ENCODE measurements at regions not wholly inside any gene's neighbourhood (a gene's known extent, or its start where the extent isn't known, plus 50 kb on each side); places are given as distances from the start of the nearest gene placed in this dataset.
"Not testable (repeated sequence)": the region's sequence is repeated elsewhere in the genome, so short reads cannot be mapped to it uniquely, and the experiment has no call there.

DNA sequence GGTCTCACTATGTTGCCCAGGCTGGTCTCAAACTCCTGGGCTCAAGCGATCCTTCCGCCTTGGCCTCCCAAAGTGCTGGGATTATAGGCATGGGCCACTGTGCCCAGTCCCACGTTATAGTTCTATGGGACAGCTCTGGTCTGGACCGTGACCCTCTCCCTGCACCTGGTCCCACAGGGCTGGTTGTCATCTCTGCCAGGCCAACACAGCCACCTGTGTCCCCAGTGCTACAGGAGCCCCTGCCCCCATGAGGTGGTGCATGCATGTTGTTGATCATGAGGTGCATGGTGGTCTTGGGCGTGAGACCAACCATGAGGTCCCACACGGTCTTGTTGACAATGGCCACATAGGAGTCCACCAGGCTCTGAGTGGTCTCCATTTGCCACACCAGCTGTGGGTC is 51.0 kb upstream of the UBE2Q2 start:
- DNase-seq = not testable (repeated sequence)

DNA sequence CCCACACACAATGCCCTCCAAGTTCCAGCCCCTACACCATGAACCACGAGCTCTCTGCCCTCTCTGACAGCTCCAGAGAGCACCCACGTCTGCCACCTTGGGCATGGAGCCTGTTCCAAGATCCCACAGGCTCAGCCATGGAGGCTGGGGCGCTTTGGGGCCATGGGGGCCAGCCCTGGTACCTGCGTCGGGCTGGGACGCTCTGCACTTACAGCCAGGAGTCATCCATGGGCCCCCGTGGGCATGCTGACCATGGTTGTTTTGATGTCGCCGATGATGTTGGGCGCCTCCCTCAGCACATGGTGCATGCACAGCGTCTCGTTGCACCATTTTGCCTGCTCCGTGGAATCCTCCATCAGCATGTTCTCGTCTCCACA is 51.9 kb upstream of the UBE2Q2 start:
- no peak for DNase-seq

DNA sequence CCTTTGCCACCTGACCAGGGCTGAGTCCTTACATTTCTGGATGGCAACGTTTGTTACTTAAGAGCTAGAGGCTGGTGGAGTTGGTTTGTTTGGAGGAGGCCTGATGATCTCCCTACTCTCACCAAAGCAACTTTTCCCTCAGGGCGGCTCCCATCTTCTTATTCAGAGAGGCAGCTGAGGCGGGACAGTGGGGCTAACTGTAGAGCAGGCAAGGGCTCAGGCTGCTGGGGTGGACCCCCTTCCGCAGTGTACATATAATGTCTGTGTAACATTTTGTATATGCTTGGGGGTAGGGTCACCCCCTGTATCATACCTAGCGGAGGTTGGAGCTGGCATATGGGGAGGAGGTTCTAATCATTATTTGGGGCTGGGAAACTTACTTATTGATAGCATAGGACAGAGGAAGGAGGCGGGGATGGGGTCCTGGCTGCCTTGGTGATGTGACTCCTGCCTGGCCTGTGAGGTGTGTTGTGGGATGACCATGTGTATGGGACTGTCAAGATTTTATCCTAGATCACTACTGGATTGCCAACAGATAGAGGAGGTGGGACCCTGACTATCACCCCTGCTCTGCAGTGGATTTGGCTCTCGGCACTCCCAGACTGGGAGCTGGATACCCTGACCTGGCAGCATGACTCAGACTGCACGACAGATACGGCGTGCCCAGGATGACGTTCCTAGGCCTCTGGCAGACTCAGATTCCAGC is 52.5 kb upstream of the UBE2Q2 start:
- DNase-seq = no peak

DNA sequence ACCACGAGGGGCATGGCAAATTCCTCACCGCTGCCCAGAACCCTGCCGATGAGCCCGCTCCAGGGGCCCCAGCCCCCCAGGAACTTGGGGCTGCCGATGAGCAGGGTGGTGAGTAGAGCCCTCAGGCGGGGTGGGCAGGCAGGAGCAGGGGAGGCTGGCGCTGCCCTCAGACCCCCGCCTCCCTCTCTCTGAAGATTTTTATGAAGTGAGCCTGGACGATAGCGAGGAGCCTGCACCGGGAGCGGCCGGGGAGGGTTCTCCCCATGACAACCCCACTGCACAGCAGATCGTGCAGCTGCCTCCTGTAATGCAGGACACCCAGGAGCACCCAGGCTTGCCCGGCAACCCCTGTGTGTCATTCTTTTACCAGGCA is 56.7 kb upstream of the UBE2Q2 start:
- DNase-seq = peak; percentile 32

DNA sequence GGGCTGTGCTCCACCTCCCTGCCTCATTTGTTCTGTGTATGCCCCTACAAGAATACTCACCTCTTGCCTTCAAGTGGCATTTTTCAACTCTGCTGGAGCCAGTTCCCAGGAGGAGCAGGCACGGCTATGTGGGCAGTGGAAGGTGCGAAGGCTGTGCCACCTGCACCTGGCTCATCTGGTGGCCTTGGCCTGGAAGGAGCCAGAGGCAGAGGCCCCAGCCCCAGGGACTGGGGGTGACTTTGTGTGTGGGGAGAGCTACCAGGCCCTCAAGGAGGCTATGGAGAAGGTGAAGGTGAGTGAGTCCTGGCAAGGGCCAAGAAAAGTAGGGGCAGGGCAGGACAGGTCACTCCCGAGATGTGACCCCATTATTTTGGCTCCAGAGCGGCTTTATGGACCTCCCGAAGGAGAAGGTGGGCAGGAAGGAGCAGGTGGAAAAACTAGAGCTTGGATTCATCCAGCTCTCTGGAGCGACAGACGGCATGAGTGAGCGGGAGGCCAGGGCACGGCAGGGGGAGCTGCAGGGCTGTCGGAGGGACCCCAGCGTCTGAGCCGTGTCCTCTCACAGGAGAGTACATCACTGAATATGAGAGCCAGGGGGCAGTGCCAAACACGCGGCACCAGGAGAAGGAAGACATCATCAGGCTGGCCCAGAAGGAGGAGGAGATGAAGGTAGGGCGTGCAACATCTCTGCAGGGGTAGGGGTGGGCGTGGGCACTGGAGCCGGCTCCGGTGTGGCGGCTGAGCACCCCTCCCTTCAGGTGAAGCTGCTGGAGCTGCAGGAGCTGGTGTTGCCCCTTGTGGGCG is 57.3 kb upstream of the UBE2Q2 start:
- peak; percentile 42 for DNase-seq

DNA sequence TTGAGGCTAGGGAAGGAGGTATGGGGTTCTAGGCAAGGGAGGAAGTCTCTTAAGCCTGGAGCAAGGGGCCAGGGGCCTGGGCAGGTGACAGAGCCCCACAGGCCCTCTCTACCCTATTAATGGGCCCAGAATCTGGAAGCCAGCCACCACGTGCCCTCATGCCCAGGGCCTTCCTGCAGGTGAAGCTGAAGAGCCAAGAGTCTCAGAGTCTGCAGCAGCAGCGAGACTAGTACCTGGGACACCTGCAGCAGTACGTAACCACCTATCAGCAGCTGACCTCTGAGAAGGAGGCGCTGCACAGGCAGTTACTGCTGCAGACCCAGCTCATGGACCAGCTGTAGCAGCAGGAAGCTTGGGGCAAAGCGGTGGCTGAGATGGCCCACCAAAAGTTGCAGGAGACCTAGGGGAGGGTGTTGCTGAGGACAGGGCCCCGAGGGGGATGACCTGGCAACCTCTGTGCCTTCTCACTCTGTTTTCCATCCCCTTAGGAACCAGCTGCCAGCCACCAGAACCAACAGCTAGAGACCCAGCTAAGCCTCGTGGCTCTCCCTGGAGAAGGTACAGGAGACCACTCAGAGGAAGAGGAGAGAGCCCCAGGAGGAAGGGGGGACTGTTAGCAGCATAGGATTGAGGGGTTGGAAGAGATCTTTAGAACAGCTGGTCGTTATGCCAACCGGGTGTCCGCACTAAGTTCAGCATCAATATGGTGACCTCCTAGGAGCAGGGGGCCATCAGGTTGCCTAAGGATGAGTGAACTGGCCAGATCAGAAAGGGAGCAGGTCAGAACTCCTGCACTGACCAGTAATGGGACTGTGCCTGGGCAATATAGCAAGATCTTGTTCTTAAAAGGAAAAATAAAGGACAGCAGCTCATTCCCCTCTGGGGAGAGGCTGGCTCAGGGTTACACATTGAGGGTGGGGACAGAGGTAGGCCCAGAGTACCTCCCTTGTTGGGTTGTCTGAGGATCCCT is 58.5 kb upstream of the UBE2Q2 start:
- DNase-seq = peak; percentile 19

DNA sequence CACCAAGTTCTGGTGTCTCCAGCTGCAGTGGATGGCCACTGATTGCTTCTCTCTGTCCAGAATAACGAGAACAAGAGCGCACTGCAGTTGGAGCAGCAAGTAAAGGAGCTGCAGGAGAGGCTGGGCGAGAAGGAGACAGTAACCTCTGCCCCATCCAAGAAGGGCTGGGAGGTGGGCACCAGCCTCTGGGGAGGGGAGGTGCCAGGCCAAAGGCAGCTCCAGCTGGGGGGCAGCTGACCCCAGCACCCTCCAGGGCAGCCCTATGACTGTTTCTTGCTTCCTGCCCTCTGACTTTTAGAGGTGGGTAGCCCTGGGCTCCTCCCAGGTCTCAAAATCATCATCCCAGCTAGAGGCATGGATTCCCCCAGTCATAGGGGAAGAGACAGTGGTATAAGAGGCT is 59.7 kb upstream of the UBE2Q2 start:
- not testable (repeated sequence) for DNase-seq

DNA sequence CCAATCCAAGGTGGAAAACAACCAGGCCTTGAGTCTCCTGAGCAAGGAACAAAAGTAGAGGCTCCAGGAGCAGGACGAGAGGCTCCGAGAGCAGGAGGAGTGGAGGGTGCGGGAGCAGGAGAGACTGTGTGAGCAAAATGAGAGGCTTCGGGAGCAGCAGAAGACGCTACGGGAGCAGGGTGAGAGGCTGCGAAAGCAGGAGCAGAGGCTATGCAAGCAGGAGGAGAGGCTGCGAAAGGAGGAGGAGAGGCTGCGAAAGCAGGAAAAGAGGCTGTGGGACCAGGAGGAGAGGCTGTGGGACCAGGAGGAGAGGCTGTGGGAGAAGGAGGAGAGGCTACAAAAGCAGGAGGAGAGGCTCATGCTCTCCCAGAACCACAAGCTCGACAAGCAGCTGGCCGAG is 60.3 kb upstream of the UBE2Q2 start:
- DNase-seq = no peak

DNA sequence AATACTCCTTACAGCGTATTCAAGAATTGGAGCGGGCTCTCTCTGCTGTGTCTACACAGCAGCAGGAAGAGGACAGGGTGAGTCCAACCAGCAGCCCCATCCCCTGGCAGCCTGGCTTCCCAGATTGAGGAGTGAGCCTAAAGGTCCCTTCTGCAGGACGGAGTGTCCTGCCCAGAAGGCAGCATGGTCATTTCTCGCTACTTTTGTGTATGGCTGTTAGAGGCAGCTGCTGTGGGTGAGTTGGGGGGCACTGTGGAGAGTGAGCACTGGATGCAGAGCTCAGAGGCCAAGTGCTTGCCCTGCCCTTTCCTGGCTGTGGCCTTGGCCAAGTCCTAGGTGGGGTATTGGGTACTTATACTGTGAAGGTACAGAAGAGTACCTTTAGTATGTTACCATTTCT is 62.3 kb upstream of the UBE2Q2 start:
- DNase-seq = peak; percentile 28

DNA sequence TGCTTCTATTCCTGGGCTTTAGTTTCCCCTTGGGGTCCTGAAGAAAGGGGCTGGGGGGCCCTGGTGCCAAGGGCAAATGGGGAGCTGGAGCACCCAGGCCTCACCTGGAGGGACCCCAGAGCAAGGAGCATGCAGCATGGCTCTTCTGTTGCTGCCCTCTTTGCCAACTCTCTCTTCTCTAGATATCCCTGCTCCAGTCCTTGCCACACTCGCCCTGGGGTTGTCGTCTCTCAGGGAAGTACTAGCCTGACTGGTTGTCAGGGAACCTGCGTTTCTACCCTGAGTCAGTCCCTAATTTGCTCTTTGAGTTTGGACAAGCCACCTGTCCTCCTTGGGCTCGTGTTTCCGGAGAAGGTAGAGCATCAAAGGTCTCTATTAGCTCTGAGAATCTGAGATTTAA is 63.7 kb upstream of the UBE2Q2 start:
- peak; percentile 26 for DNase-seq

DNA sequence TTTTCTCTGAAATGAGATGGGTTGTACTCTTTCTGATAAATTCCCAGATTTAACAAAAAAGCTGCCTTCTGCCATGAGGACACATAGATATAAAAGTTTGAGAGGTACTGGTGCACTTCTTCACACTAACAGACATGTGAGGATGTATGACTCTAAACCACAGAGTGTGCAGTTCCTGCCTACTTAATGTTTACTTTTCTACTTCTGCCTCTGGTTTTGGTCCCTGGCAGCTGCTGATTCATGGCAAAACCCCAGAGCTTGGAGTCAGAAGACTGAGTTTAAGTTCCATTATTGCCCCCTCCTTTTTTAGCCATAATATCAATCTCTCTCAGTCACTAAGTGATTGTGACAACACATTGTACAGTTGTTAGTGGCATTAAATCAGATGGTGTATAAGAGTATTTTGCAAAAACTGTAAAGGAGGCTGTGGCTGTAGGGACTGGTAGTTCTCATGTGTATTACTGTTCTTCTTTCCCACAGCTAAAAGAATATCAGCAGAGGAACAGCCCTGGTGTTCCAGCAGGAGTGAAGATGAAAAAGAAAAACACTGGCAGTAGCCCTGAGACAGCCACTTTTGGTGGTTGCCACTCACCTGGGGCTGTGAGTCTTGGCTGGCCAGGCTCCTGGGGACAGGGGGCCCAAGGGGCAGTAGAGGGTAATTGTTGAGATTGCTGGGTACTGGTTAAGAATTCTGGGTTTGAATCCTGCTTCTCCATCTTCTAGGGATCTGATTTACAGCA is 64.4 kb upstream of the CSPG4 start:
- DNase-seq = peak; percentile 13

DNA sequence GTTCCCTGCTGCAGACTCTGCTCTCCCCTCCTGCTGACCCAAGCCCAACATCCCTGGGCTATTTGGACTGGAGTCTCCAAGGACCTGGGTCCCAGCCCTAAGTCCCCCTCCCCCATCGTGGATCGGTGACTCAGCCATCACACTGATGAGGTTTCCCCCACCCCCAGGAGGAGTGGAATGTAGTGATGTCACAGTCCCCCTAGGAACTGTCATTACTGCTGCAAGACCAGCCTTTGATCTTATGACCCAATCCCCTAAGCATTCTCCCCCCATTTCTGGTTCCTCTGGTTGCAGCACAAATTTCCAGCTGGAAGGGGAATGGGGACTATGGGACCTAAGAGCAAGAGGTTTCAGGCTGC is 63.4 kb upstream of the CSPG4 start:
- DNase-seq = peak; percentile 40

DNA sequence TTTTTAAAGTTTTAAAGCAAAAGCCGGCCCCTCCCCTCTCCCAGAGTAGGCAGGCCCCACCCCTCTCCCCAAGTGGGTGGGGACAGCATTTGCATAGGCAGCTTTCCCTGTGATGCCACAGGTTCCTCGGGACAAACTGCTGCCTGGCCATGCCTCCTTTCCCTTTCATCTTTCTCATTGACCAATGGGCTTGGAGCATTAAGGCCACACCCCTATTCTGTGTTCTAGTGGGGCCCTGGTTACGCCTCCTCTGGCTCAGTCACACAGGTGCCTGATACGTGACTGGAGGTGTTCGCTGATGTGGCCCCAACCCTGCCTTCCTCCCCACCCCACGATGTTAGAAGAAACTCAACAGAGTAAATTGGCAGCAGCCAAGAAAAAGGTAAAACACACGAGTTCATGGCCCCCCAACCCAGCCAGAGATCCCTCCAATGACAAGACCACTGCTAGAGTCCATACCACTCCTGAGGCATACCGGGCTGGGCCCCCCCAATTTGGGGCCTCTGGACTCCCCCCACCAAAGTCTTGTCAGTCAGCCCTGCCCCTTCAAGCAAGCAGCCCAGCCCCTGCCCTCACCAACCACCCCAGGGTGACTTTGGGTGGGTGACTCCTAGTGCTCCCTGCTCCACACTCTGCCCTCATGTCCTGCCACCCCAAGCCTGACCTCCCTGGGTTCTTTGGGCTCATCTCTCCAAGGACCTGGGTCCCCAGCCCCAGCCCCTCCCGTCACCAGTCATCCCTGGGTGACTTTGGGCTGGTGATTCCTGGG is 62.8 kb upstream of the CSPG4 start:
- peak; percentile 43 for DNase-seq

DNA sequence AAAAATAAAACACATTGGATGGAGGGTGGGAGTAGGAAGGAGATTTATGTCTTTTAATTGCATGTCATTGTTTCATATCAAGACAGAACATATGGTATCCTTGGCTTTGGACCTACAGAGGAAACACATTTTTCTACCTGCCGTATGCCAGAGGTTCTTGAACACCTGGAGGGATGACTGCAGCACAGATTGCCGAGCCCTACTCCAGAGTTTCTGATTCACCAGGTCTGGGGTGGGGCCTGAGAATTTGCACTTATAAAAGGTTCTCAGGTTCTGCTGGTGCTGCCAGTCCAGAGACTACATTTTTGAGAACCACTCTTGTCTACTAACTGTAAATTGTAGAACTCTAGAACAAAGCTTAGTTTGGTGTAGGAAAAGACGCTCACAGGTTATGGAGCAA is 61.3 kb upstream of the CSPG4 start:
- peak; percentile 32 for DNase-seq

DNA sequence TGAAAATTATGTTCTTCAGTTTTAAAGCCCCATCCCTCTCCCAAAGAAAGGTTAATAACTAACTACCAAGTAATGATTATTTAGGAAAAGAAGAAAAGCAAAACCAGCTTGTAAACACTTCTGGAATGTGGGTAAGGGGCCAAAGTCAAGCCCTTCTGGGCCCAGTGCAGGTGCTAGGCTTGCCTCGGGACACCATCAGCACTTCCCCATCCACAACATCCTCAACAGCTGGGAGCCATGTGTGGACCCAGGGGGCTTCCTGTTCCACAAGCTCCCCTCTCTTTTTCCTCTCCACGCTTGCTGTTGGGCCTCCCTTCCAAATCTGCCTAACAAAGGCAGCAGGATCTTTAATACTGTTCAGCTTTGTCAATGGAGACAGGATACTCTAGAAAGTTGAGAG is 58.4 kb upstream of the CSPG4 start:
- peak; percentile 15 for DNase-seq

DNA sequence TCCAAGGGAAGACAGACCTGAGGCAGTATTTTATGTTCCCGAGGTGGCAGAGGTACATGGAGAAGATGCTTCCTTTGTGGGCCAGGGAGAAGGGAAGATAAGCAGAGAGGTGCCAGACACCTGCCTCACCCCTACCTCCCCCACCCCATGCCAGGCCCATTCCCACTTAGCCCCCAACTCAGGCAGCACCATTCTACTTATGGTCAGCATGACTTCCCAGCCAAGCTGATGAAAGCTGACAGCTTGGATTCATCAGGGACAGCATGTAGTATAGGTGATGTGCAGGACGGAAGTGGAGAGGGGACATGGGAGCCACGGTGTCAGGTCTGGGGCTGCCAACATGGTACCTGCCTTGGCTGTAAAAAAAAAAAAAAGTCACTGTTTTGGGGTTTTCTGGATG is 57.5 kb upstream of the CSPG4 start:
- no peak for DNase-seq

DNA sequence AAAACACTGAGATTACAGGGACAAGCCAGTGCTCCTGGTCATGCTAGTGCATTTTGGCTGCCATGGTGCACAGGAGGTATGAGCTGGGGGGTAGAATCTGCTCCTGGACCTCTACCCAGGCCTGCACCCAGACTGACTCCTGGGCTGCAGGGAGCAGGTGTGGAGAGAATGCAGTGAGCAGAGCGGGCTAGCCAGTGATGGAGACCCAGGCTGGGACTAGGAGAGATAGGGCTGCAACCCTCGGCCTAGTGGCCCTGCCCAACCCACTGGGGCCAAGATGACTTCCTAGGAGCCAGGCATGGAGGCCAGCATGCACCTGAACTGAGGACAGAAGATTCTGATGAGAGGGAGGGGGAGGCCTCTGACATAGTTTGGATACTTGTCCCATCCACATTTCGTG is 55.9 kb upstream of the CSPG4 start:
- DNase-seq = peak; percentile 30

DNA sequence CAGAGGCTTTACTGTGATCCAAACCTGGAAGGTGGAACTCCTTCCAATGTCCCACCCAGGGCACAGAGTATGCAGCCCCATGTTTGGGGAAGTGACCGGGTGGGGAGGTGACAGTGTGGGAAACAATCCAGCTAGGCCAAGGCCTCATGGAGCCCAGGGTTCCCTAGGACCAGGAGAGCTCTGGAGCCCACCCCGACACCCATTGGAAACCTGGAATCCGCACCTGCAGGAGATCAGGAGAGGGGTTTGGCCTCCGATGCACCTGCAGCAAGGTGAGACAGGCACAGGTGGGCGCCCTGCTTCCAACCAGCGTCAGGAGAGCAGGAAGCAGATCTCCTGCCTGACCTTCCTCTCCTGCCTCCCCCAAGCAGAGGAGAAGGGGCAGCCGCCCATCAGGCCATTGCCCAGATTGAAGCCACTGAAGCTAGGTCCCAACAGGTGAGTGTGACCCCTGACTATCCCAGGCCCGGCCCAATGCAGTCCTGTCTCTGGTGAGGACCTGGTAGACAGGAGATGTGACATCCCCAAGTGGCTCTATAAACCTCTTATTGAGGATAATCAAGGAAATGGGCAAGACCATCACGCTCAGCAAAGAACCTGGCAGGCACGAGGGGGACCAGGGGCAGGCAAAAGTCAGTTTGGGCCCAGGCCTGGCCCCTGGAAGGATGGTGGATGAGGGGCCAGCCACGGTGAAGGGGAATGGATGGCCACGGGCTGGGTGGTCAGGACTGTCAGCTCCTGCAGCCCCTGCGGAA is 53.1 kb upstream of the CSPG4 start:
- peak; percentile 47 for DNase-seq

DNA sequence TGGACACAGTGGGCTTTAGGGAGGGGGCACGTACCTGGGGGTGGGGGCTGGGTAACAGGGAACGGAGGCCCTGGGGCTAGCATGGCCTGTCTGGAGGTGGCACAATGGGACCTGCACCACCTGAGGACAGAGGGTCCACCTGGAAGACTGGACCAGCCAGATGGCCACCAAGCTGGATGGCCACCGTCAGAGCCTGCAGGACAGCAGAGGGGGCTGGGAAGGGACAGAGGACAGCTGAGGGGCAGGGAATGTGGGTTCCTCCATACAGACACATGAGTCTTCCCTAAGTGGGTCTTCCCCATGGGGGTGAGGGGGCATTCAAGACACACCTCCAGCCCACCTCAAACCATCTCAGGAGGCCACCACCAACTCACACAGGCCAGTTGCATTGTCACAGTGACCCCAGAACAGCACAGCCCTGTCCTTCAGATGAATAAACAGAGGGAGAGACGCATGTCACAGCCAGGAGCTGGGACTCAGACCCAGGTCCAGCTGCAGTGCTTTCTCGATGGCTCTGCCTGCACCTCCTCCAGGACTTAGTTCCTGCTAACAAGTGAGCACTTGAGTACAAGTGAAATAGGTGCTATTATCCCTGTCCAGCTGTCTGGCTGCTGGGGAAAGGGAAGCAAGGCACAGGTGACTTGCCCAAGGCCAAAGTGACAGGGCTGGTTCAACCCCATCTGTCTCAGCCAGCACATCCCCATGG is 52.4 kb upstream of the CSPG4 start:
- peak; percentile 49 for DNase-seq
